IMR-90 (cell line): ENCODE measurements at regions not wholly inside any gene's neighbourhood (a gene's known extent, or its start where the extent isn't known, plus 50 kb on each side); places are given as distances from the start of the nearest gene placed in this dataset.

Experiments
- ATAC-seq: fragments of 200-7000 bp; cut with Tn5 transposase; 2 replicates; pipeline ENCODE4 v1.9.1; 2020; ENCODE audit warnings: low read depth, mild to moderate bottlenecking, moderate library complexity
- BruUV-seq: library from RNA; stranded (reverse); fragments of 400-500 nt; replicated peaks from 2 replicates; lab custom pipeline; 2021; lab: Mats Ljungman, UMichigan
- CTCF ChIA-PET: fragments of 300-600 bp; formaldehyde crosslinking; extraction: SDS; loops from one replicate; lab custom pipeline; 2021; ENCODE audit warnings: antibody characterized with exemption; lab: Yijun Ruan, JAX
- POLR2A ChIA-PET: fragments of 300-600 bp; sonication (Branson Sonifier 250); formaldehyde crosslinking; loops from one replicate; lab custom pipeline; 2022; ENCODE audit warnings: antibody characterized with exemption; ENCODE audit not compliant: unreplicated experiment; lab: Charles Lee
- DNase-seq: peaks from one replicate; pipeline ENCODE4 v3.0.0; 2013
- H2AFZ ChIP-seq: replicated peaks from 2 replicates; pipeline ENCODE3; 2013; ENCODE audit warnings: low read length, mild to moderate bottlenecking; ENCODE audit not compliant: poor library complexity
- H2AK5ac ChIP-seq: 2 replicates; pipeline ENCODE4 v1.6.1; 2013; ENCODE audit warnings: low read depth, low read length, inconsistent platforms
- H2AK9ac ChIP-seq: replicated peaks from 2 replicates; pipeline ENCODE3; 2013; ENCODE audit warnings: mild to moderate bottlenecking, low read depth, low read length, moderate library complexity; ENCODE audit not compliant: poor library complexity
- H2BK120ac ChIP-seq: 2 replicates; pipeline ENCODE4 v1.6.1; 2013; ENCODE audit warnings: low read depth, low read length, inconsistent platforms
- H2BK15ac ChIP-seq: 3 replicates; pipeline ENCODE4 v1.6.1; 2013; ENCODE audit warnings: low read depth, low read length, inconsistent platforms
- H2BK20ac ChIP-seq: 2 replicates; pipeline ENCODE4 v1.6.1; 2013; ENCODE audit warnings: low read depth, mild to moderate bottlenecking, inconsistent platforms, low read length, moderate library complexity
- H2BK5ac ChIP-seq: 2 replicates; pipeline ENCODE4 v1.6.1; 2013; ENCODE audit warnings: mild to moderate bottlenecking, low read depth, low read length, inconsistent platforms; ENCODE audit not compliant: poor library complexity, severe bottlenecking
- H3K14ac ChIP-seq: replicated peaks from 2 replicates; pipeline ENCODE4 v1.6.1; 2013; ENCODE audit warnings: low read depth, low read length, inconsistent platforms
- H3K18ac ChIP-seq: 2 replicates; pipeline ENCODE4 v1.6.1; 2013; ENCODE audit warnings: low read depth, low read length, control low read depth
- H3K23ac ChIP-seq: 2 replicates; pipeline ENCODE4 v1.6.1; 2013; ENCODE audit warnings: low read depth, low read length, inconsistent platforms
- H3K27ac ChIP-seq: 2 replicates; pipeline ENCODE4 v1.5.1; 2013; ENCODE audit warnings: mild to moderate bottlenecking, control low read depth, low read length; ENCODE audit not compliant: insufficient read depth
- H3K27me3 ChIP-seq: 2 replicates; pipeline ENCODE4 v1.6.1; 2013; ENCODE audit warnings: low read length; ENCODE audit not compliant: control insufficient read depth, insufficient read depth
- H3K36me3 ChIP-seq: 2 replicates; pipeline ENCODE4 v1.6.1; 2013; ENCODE audit warnings: low read length, mixed read lengths; ENCODE audit not compliant: control insufficient read depth, insufficient read depth
- H3K4ac ChIP-seq: 2 replicates; pipeline ENCODE4 v1.6.1; 2013; ENCODE audit warnings: low read depth, low read length, inconsistent platforms
- H3K4me1 ChIP-seq: 2 replicates; pipeline ENCODE4 v1.6.1; 2013; ENCODE audit warnings: low read length, mixed read lengths; ENCODE audit not compliant: control insufficient read depth, insufficient read depth
- H3K4me2 ChIP-seq: 2 replicates; pipeline ENCODE4 v1.6.1; 2013; ENCODE audit warnings: low read depth, mild to moderate bottlenecking, control low read depth, low read length, moderate library complexity
- H3K4me3 ChIP-seq: 2 replicates; pipeline ENCODE4 v1.5.1; 2013; ENCODE audit warnings: low read depth, mild to moderate bottlenecking, control low read depth, low read length, moderate library complexity; ENCODE audit not compliant: insufficient read depth
- H3K56ac ChIP-seq: 2 replicates; pipeline ENCODE4 v1.6.1; 2013; ENCODE audit warnings: low read length, inconsistent platforms; ENCODE audit not compliant: insufficient read depth; ENCODE audit errors: extremely low read depth
- H3K79me1 ChIP-seq, 2 experiments: 2 replicates each; pipeline ENCODE4 v1.6.1; 2013; ENCODE audit warnings: low read length in 2 of 2, inconsistent platforms in 1 of 2, low read depth in 1 of 2
- H3K9ac ChIP-seq: 2 replicates; pipeline ENCODE4 v1.6.1; 2013; ENCODE audit warnings: low read depth, low read length, control low read depth
- H3K9me1 ChIP-seq: 2 replicates; pipeline ENCODE4 v1.6.1; 2013; ENCODE audit warnings: low read length, inconsistent platforms; ENCODE audit not compliant: insufficient read depth
- H3K9me3 ChIP-seq: 2 replicates; pipeline ENCODE4 v1.6.1; 2013; ENCODE audit warnings: low read length; ENCODE audit not compliant: control insufficient read depth, insufficient read depth
- H4K20me1 ChIP-seq: 2 replicates; pipeline ENCODE4 v1.6.1; 2013; ENCODE audit warnings: low read length, inconsistent platforms; ENCODE audit not compliant: insufficient read depth
- H4K5ac ChIP-seq: 2 replicates; pipeline ENCODE4 v1.6.1; 2013; ENCODE audit warnings: mild to moderate bottlenecking, low read depth, low read length, control low read depth
- H4K8ac ChIP-seq, 2 experiments: 2 replicates each; pipeline ENCODE4 v1.6.1; 2013; ENCODE audit warnings: low read depth in 2 of 2, low read length in 2 of 2, control low read depth in 1 of 2, inconsistent platforms in 1 of 2
- H4K91ac ChIP-seq: 2 replicates; pipeline ENCODE4 v1.6.1; 2013; ENCODE audit warnings: low read depth, low read length, inconsistent platforms; ENCODE audit not compliant: insufficient read depth
- CEBPB ChIP-seq: IDR thresholded peaks from 2 replicates; pipeline ENCODE4 v1.6.1; 2012; ENCODE audit warnings: low read depth, low read length, improper control_type of control experiment
- FOS ChIP-seq: fragments of 150-350 bp; IDR thresholded peaks from 2 replicates; pipeline ENCODE4 v1.6.1; 2016; ENCODE audit warnings: low read depth, low read length
- MAFK ChIP-seq: IDR thresholded peaks from 2 replicates; pipeline ENCODE4 v1.6.1; 2012; ENCODE audit warnings: low read depth, low read length, improper control_type of control experiment
- MXI1 ChIP-seq: IDR thresholded peaks from 2 replicates; pipeline ENCODE4 v1.6.1; 2012; ENCODE audit warnings: low read depth, mild to moderate bottlenecking, low read length, moderate library complexity, borderline replicate concordance
- NFE2L2 ChIP-seq: fragments of 150-350 bp; IDR thresholded peaks from 2 replicates; pipeline ENCODE4 v1.6.1; 2016; ENCODE audit warnings: low read depth, mild to moderate bottlenecking, low read length
- RCOR1 ChIP-seq: IDR thresholded peaks from 2 replicates; pipeline ENCODE4 v1.6.1; 2012; ENCODE audit warnings: mild to moderate bottlenecking, low read length, improper control_type of control experiment; ENCODE audit not compliant: insufficient replicate concordance
- RFX5 ChIP-seq: IDR thresholded peaks from 2 replicates; pipeline ENCODE4 v1.8.0; 2012; ENCODE audit warnings: low read depth, mild to moderate bottlenecking, low read length, moderate library complexity
- SMC3 ChIP-seq: fragments of 150-350 bp; IDR thresholded peaks from 2 replicates; pipeline ENCODE4 v1.6.1; 2016; ENCODE audit warnings: low read depth, mild to moderate bottlenecking, antibody characterized with exemption, low read length, moderate library complexity
- WGBS, 2 experiments: methylation state at CpG; one replicate each; pipeline versions ENCODE4 v1.1.5 to v1.1.7; 2013; ENCODE audit warnings: missing lambda C conversion rate in 2 of 2; ENCODE audit not compliant: insufficient read length in 1 of 2; ENCODE audit errors: extremely low coverage in 2 of 2; 5-methylcytosine and 5-hydroxymethylcytosine counted together
- dilution Hi-C: fragments of 300-500 bp; cut with HindIII; formaldehyde crosslinking; loops from one replicate; pipeline ENCODE4 v1.14.3; 2018; ENCODE audit warnings: low sequenced_read_pairs; ENCODE audit not compliant: unreplicated experiment
- in situ Hi-C: fragments of 300-500 bp; cut with MboI; formaldehyde crosslinking; loops from 3 replicates; pipeline ENCODE4 v1.14.3; 2019; ENCODE audit warnings: low sequenced_read_pairs, inconsistent platforms, mixed read lengths
- intact Hi-C: fragments of 100-400 bp; cut with micrococcal nuclease; formaldehyde crosslinking; loops from 2 replicates; pipeline ENCODE4 v1.10.0; 2022
- TF ChIP-seq, protein P1 (sequence below): fragments of 150-350 bp; IDR thresholded peaks from 2 replicates; pipeline ENCODE4 v1.6.1; 2016; ENCODE audit warnings: low read depth, mild to moderate bottlenecking, low read length, moderate library complexity, borderline replicate concordance
- TF ChIP-seq, protein P2 (sequence below): fragments of 150-350 bp; IDR thresholded peaks from 2 replicates; pipeline ENCODE4 v1.6.1; 2017; ENCODE audit warnings: mild to moderate bottlenecking, antibody characterized with exemption, low read length, low read depth
- TF ChIP-seq, protein P3 (sequence below): conservative IDR thresholded peaks from 2 replicates; pipeline ENCODE4 v1.5.1; 2012; ENCODE audit warnings: mild to moderate bottlenecking, low read depth, low read length, improper control_type of control experiment

- Histone ChIP-seq H2AK9ac (no peak overlapping the region), H3K27me3 (no peaks in the 10 kb centered on the region), H3K9me1 (no peaks in the 10 kb centered on the region), H4K8ac (no peak overlapping the region), H3K4ac (no peak overlapping the region), H3K14ac (no peak overlapping the region), H3K36me3 (no peaks in the 10 kb centered on the region), H4K5ac (no peak overlapping the region), H3K9ac (no peak overlapping the region), H2AK5ac (no peak overlapping the region), H3K18ac (no peak overlapping the region), H3K27ac (no peak overlapping the region), H3K23ac (no peak overlapping the region), H3K4me1 (no peaks in the 10 kb centered on the region), H2BK20ac (no peak overlapping the region), H3K79me1 (no peaks in the 10 kb centered on the region), H2AFZ (no peak overlapping the region), H4K91ac (no peak overlapping the region), H3K4me2 (no peak overlapping the region), H2BK5ac (no peak overlapping the region), H3K9me3 (peaks cover 25% of the 10 kb centered on the region), H4K20me1 (no peaks in the 10 kb centered on the region), H3K4me3 (no peak overlapping the region), H2BK15ac (no peak overlapping the region), H3K56ac (no peak overlapping the region), H2BK120ac (no peak overlapping the region)
- in situ Hi-C loops (no loop called here), dilution Hi-C loops (no loop called here), intact Hi-C loops (loop anchor here (10.0 kb wide), 1 partner anchor 379 kb away; no protein-coding TSS in a partner anchor)
- DNase-seq (no peak), ATAC-seq (no peak)
- ChIA-PET POLR2A (no interaction called here), CTCF (no interaction called here)
- WGBS, 2 experiments, result 69% methylated on average over 2 of the region's 4 CpGs; no CpG with 5 or more reads in 1 of the 2 experiments
- BruUV-seq, result no TSS peak
- no peak for TF ChIP-seq FOS
- TF ChIP-seq CEBPB, result no peak
- no peak for TF ChIP-seq MAFK
- no peak for TF ChIP-seq NFE2L2
- TF ChIP-seq SMC3, result no peak
- TF ChIP-seq, protein P1, sequence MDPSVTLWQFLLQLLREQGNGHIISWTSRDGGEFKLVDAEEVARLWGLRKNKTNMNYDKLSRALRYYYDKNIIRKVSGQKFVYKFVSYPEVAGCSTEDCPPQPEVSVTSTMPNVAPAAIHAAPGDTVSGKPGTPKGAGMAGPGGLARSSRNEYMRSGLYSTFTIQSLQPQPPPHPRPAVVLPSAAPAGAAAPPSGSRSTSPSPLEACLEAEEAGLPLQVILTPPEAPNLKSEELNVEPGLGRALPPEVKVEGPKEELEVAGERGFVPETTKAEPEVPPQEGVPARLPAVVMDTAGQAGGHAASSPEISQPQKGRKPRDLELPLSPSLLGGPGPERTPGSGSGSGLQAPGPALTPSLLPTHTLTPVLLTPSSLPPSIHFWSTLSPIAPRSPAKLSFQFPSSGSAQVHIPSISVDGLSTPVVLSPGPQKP, result no peak
- no peak for TF ChIP-seq RFX5
- TF ChIP-seq, protein P2, sequence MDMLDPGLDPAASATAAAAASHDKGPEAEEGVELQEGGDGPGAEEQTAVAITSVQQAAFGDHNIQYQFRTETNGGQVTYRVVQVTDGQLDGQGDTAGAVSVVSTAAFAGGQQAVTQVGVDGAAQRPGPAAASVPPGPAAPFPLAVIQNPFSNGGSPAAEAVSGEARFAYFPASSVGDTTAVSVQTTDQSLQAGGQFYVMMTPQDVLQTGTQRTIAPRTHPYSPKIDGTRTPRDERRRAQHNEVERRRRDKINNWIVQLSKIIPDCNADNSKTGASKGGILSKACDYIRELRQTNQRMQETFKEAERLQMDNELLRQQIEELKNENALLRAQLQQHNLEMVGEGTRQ, result no peak
- TF ChIP-seq MXI1, result no peak
- no peak for TF ChIP-seq RCOR1
- TF ChIP-seq, protein P3, sequence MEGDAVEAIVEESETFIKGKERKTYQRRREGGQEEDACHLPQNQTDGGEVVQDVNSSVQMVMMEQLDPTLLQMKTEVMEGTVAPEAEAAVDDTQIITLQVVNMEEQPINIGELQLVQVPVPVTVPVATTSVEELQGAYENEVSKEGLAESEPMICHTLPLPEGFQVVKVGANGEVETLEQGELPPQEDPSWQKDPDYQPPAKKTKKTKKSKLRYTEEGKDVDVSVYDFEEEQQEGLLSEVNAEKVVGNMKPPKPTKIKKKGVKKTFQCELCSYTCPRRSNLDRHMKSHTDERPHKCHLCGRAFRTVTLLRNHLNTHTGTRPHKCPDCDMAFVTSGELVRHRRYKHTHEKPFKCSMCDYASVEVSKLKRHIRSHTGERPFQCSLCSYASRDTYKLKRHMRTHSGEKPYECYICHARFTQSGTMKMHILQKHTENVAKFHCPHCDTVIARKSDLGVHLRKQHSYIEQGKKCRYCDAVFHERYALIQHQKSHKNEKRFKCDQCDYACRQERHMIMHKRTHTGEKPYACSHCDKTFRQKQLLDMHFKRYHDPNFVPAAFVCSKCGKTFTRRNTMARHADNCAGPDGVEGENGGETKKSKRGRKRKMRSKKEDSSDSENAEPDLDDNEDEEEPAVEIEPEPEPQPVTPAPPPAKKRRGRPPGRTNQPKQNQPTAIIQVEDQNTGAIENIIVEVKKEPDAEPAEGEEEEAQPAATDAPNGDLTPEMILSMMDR, result no peak
Measured at GRCh38 chr10:117865945-117866344, 180.8 kb downstream of the RAB11FIP2 start.
